ENCODE measurements at regions not wholly inside any gene's neighbourhood (a gene's known extent, or its start where the extent isn't known, plus 50 kb on each side); places are given as distances from the start of the nearest gene placed in this dataset.

DNA sequence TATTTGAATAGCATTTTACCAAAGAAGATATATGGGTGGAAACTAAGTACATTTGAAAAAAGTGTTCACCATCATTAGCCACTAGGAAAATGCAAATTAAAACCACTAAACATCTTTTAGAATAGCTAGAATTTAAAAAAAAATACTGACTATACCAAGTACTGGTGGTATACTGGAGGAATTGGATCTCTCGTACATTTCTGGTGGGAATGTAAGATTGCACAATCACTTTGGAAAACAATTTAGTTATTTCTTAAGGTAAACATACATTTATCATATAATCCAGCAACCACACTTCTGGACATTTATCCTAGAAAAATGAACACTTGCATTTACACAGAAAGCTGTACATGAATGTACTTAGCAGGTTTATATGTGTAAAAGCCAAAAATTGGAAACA lies 303.5 kb downstream of the MID1IP1 start:
- TF ChIP-seq, protein P1, sequence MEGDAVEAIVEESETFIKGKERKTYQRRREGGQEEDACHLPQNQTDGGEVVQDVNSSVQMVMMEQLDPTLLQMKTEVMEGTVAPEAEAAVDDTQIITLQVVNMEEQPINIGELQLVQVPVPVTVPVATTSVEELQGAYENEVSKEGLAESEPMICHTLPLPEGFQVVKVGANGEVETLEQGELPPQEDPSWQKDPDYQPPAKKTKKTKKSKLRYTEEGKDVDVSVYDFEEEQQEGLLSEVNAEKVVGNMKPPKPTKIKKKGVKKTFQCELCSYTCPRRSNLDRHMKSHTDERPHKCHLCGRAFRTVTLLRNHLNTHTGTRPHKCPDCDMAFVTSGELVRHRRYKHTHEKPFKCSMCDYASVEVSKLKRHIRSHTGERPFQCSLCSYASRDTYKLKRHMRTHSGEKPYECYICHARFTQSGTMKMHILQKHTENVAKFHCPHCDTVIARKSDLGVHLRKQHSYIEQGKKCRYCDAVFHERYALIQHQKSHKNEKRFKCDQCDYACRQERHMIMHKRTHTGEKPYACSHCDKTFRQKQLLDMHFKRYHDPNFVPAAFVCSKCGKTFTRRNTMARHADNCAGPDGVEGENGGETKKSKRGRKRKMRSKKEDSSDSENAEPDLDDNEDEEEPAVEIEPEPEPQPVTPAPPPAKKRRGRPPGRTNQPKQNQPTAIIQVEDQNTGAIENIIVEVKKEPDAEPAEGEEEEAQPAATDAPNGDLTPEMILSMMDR (IDR thresholded peaks at IDR 0.05; ENCODE audit: low read length) = no peak
- TF ChIP-seq EZH2 (IDR thresholded peaks at IDR 0.05; ENCODE audit: borderline replicate concordance, low read length) = no peak
